ENCODE measurements at regions not wholly inside any gene's neighbourhood (a gene's known extent, or its start where the extent isn't known, plus 50 kb on each side); places are given as distances from the start of the nearest gene placed in this dataset.

GRCh38 chr4:54386042-54386669, 157.1 kb downstream of the PDGFRA start:
- FAIRE-seq: no peak
- DNase-seq: no peak
- intact Hi-C loops (cut with DNase I): no loop called here
- no peak for TF ChIP-seq CTCF (IDR thresholded peaks at IDR 0.05; ENCODE audit: borderline replicate concordance, extremely low read depth, insufficient read depth)
- Histone ChIP-seq H3K27me3 (ENCODE audit: control insufficient read depth, insufficient read depth, low read length) (no peaks in the 10 kb centered on the region), H3K9me3 (ENCODE audit: control insufficient read depth in 2 of 3, insufficient read depth in 1 of 3, low read length in 3 of 3) (no peaks in the 10 kb centered on the region), H3K9ac (ENCODE audit: low read length in 3 of 3) (no peak overlapping the region), H3K4me3 (ENCODE audit: low read length in 3 of 3) (no peak overlapping the region), H3K27ac (ENCODE audit: low read depth in 2 of 2, low read length in 2 of 2) (no peak overlapping the region), H3K4me1 (ENCODE audit: control insufficient read depth in 2 of 3, insufficient read depth in 2 of 3, low read depth in 1 of 3, low read length in 3 of 3) (no peaks in the 10 kb centered on the region), H3K36me3 (ENCODE audit: control insufficient read depth in 2 of 3, insufficient read depth in 3 of 3, low read length in 3 of 3) (no peaks in the 10 kb centered on the region)

- FAIRE-seq (no peak), DNase-seq (no peak)
- Histone ChIP-seq H3K9ac (ENCODE audit: low read length in 3 of 3) (no peak overlapping the region), H3K27me3 (ENCODE audit: control insufficient read depth, insufficient read depth, low read length) (no peaks in the 10 kb centered on the region), H3K4me1 (ENCODE audit: control insufficient read depth in 2 of 3, insufficient read depth in 2 of 3, low read depth in 1 of 3, low read length in 3 of 3) (no peaks in the 10 kb centered on the region), H3K27ac (ENCODE audit: low read depth in 2 of 2, low read length in 2 of 2) (no peak overlapping the region), H3K36me3 (ENCODE audit: control insufficient read depth in 2 of 3, insufficient read depth in 3 of 3, low read length in 3 of 3) (no peaks in the 10 kb centered on the region), H3K4me3 (ENCODE audit: low read length in 3 of 3) (no peak overlapping the region), H3K9me3 (ENCODE audit: control insufficient read depth in 2 of 3, insufficient read depth in 1 of 3, low read length in 3 of 3) (no peaks in the 10 kb centered on the region)
- intact Hi-C loops (cut with DNase I): no loop called here
- no peak for TF ChIP-seq CTCF (IDR thresholded peaks at IDR 0.05; ENCODE audit: borderline replicate concordance, extremely low read depth, insufficient read depth)
These were observed 157.6 kb downstream of the PDGFRA start for GRCh38 chr4:54386693-54387092.

GRCh38 chr4:54390670-54391069, 161.6 kb downstream of the PDGFRA start:
- intact Hi-C loops (cut with DNase I): no loop called here
- no peaks in the 10 kb centered on the region for H3K9me3 ChIP-seq (ENCODE audit: control insufficient read depth in 2 of 3, insufficient read depth in 1 of 3, low read length in 3 of 3)
- no peak for TF ChIP-seq CTCF (IDR thresholded peaks at IDR 0.05; ENCODE audit: borderline replicate concordance, extremely low read depth, insufficient read depth)
- FAIRE-seq (no peak), DNase-seq (no peak)
- H3K27ac ChIP-seq (ENCODE audit: low read depth in 2 of 2, low read length in 2 of 2): no peak overlapping the region
- no peaks in the 10 kb centered on the region for H3K4me1 ChIP-seq (ENCODE audit: control insufficient read depth in 2 of 3, insufficient read depth in 2 of 3, low read depth in 1 of 3, low read length in 3 of 3)
- H3K9ac ChIP-seq (ENCODE audit: low read length in 3 of 3): no peak overlapping the region
- H3K27me3 ChIP-seq (ENCODE audit: control insufficient read depth, insufficient read depth, low read length): no peaks in the 10 kb centered on the region
- H3K36me3 ChIP-seq (ENCODE audit: control insufficient read depth in 2 of 3, insufficient read depth in 3 of 3, low read length in 3 of 3): no peaks in the 10 kb centered on the region
- no peak overlapping the region for H3K4me3 ChIP-seq (ENCODE audit: low read length in 3 of 3)

- TF ChIP-seq CTCF (IDR thresholded peaks at IDR 0.05; ENCODE audit: borderline replicate concordance, extremely low read depth, insufficient read depth): no peak
- no peak overlapping the region for H3K4me3 ChIP-seq (ENCODE audit: low read length in 3 of 3)
- H3K9ac ChIP-seq (ENCODE audit: low read length in 3 of 3): no peak overlapping the region
- H3K27me3 ChIP-seq (ENCODE audit: control insufficient read depth, insufficient read depth, low read length): no peaks in the 10 kb centered on the region
- DNase-seq: no peak
- no peak for FAIRE-seq
- H3K27ac ChIP-seq (ENCODE audit: low read depth in 2 of 2, low read length in 2 of 2): no peak overlapping the region
- no peaks in the 10 kb centered on the region for H3K4me1 ChIP-seq (ENCODE audit: control insufficient read depth in 2 of 3, insufficient read depth in 2 of 3, low read depth in 1 of 3, low read length in 3 of 3)
- intact Hi-C loops (cut with DNase I): no loop called here
- H3K9me3 ChIP-seq (ENCODE audit: control insufficient read depth in 2 of 3, insufficient read depth in 1 of 3, low read length in 3 of 3): no peaks in the 10 kb centered on the region
- H3K36me3 ChIP-seq (ENCODE audit: control insufficient read depth in 2 of 3, insufficient read depth in 3 of 3, low read length in 3 of 3): no peaks in the 10 kb centered on the region
These were observed 162.0 kb downstream of the PDGFRA start for GRCh38 chr4:54391104-54391503.

Data from kidney (tissue), 13 donors.